Epithelial cell of esophagus (primary cell): ENCODE measurements at regions not wholly inside any gene's neighbourhood (a gene's known extent, or its start where the extent isn't known, plus 50 kb on each side); places are given as distances from the start of the nearest gene placed in this dataset.
A peak's percentile ranks its signal among the peaks of the same experiment; 100 is the strongest.

ENCODE experiments used
- DNase-seq: peaks from one replicate; pipeline ENCODE4 v3.0.0; 2010; ENCODE audit warnings: low read depth
- H3K4me3 ChIP-seq: 2 replicates; pipeline ENCODE4 v1.5.1; 2011; ENCODE audit warnings: mild to moderate bottlenecking, low read length, control low read depth
- TF ChIP-seq, protein P1 (sequence below): IDR thresholded peaks from 2 replicates; pipeline ENCODE4 v1.5.1; 2011; ENCODE audit warnings: low read depth, mild to moderate bottlenecking, low read length, control low read depth, inconsistent platforms; ENCODE audit not compliant: insufficient read depth; ENCODE audit errors: missing control alignments

DNA sequence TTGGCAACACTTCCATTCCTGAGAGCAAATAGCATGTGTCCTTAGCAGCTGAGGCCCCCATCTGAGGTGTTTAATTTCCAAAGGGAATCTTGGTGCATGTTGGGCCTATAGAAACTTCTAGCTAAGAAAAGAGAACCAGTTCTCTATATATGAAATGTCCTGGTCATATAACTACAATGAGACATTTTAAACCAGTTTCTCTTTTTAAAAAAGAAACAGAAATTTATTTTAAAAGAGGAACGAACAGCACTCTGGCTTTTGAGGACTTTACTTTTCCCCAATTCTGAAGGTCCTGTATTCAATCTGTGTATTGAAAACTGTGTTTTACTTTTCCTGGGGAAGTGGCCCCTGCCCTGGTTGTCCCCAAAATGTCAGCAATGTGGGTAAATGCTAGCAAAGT is 94.0 kb upstream of the FOXN2 start:
- TF ChIP-seq, protein P1, sequence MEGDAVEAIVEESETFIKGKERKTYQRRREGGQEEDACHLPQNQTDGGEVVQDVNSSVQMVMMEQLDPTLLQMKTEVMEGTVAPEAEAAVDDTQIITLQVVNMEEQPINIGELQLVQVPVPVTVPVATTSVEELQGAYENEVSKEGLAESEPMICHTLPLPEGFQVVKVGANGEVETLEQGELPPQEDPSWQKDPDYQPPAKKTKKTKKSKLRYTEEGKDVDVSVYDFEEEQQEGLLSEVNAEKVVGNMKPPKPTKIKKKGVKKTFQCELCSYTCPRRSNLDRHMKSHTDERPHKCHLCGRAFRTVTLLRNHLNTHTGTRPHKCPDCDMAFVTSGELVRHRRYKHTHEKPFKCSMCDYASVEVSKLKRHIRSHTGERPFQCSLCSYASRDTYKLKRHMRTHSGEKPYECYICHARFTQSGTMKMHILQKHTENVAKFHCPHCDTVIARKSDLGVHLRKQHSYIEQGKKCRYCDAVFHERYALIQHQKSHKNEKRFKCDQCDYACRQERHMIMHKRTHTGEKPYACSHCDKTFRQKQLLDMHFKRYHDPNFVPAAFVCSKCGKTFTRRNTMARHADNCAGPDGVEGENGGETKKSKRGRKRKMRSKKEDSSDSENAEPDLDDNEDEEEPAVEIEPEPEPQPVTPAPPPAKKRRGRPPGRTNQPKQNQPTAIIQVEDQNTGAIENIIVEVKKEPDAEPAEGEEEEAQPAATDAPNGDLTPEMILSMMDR, result no peak
- no peak for DNase-seq
- no peak overlapping the region for H3K4me3 ChIP-seq

DNA sequence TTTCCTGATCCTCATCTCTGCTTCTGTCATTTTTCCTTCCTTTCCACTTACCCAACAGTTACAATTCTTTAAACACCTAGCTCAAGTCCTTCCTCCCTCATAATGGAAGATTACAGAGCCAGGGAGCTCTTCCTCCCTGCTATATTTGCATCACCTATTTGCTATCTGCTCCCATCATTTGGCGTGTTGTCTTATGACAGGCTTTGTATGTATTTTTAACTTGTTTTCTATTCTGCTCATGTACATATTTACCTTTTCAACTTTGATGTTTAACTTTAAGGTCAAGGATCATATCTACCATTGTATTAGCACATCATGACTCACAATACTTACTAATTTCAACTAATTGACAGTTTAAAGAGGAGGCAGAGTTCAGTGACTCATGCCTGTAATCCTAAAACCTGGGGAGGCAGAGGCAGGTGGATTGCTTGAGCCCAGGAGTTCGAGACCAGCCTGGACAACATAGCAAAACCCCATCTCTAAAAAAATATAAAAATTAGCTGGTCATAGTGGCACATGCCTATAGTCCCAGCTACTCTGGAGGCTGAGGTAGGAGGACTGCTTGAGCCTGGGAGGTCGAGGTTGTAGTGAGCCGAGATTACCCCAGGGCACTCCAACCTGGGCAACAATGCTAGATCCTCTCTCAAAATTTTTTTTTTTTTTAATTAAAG is 92.5 kb upstream of the FOXN2 start:
- H3K4me3 ChIP-seq, result no peak overlapping the region
- TF ChIP-seq, protein P1, result no peak
- DNase-seq, result peak; percentile 81

DNA sequence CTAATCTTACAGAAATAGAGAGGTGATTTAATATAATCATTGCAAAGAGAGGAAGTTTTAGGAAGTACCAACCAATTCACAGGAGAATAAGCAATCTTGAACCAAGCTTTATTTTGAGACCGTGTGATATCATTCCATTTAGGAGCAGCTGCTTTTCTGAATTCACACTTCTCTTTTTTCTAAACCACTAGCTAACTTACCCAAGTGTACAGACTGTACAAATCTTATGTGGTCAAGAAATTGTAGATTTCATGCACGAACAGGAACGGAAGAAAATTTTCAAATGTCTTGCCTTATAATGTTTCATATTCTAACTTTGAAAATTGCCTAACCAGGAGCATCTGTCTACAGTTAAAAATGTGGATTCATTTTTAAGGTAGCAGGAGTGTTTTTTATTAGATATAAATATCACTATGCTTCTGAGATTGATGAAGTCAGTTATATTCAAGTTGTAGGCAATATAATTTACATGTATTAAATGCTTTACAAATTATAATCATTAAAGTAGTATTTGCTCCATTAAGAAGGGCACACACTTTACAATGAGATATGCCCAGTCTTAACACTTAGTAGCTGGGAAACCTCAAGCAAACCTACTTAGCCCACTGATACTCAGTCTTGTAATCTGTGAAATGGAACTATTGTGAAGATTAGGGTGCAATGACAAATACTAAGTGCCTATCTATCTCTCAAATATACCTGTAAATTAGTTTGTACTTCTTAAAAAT is 86.7 kb upstream of the FOXN2 start:
- TF ChIP-seq, protein P1, result no peak
- no peak for DNase-seq

DNA sequence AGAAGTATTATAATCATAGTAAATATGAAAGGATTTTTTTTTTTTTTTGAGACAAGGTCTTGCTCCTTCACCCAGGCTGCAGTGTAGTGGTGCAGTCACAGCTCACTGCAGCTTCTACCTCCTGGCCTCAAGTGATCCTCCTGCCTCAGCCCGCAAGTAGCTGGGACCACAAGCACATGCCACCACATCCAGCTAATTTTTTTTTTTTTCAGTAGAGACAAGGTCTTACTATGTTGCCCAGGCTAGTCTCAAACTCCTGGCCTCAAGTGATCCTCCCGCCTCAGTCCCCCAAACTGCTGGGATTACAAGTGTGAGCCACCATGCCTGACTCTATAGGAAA is 86.2 kb upstream of the FOXN2 start:
- H3K4me3 ChIP-seq, result no peak overlapping the region
- no peak for DNase-seq
- TF ChIP-seq, protein P1, result no peak

More for the DNA sequence above, 86.7 kb upstream of the FOXN2 start:
- no peak overlapping the region for H3K4me3 ChIP-seq

DNA sequence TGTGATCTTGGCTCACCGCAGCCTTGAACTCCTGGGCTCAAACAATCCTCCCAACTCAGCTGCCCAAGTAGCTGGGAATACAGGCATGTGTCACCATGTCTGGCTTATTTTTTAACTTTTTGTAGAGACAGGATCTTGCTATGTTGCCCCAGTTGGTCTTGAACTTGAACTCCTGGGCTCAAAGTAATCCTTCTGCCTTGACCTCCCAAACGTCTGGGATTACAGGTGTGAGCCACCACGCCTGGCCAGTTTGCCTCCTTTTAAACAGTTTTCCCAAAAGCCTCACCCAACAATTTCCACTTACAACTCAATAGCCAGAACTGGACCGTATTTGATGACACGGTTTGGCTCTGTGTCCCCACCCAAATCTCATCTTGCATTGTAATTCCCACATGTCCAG is 85.4 kb upstream of the FOXN2 start:
- TF ChIP-seq, protein P1, result no peak
- H3K4me3 ChIP-seq, result no peak overlapping the region
- no peak for DNase-seq

DNA sequence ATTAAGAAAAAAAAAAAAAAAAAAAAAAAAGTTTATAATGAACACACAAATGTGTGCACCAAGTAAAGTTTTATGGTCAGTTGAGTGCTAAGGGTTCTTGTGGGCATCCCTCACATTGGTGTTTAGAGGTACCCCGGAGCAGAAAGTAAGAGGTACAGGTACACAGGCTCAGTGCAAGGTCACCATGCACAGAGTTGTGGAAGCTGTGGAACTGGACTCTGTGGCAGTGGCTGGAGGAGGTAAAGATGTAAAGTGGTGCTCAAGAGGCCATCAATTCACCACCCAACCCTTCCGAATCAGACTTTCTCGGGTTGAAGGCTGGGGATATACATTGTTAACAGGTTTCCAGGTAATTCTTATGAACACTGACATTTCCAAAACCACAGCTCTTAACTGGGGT is 83.6 kb upstream of the FOXN2 start:
- no peak for DNase-seq
- TF ChIP-seq, protein P1, result no peak
- no peak overlapping the region for H3K4me3 ChIP-seq

DNA sequence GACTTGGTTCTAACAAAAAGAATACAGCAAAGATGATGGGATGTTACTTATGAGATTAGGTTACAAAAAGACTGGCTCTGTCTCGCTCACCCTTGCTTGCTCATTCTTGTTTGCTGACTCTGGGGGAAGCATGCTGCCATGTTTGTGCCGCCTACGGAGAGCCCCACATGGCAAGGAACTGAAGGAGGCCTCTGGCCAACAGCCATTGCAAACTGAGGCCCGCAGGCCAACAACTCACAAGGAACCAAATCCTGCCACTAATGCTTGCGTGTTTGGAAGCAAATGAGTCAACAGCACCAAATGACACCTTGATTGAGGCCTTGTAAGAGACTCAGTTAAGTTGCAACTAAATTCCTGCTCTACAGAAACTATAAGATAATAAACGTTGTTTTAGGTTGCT is 82.1 kb upstream of the FOXN2 start:
- TF ChIP-seq, protein P1, result no peak
- H3K4me3 ChIP-seq, result no peak overlapping the region
- peak; percentile 90 for DNase-seq
